ENCODE measurements at regions not wholly inside any gene's neighbourhood (a gene's known extent, or its start where the extent isn't known, plus 50 kb on each side); places are given as distances from the start of the nearest gene placed in this dataset.

DNA sequence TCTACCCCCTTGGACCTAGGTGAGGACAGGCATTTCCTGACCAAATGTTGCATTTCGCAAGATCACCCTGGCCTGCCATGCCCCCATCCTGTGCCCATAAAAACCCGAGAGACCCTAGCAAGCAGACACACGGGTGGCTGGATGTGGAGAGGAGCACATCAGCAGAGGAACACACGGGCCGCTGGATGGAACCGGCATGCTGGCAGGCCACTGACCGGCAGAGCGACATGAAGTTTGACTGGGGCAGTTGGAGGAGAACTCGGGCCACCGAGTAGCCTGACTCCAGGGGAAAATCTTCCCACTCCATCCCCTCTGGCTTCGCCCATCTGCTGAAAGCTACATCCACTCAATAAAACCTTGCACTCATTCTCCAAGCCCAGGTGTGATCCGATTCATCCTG is 329.3 kb downstream of the FGF9 start:
- Histone ChIP-seq H3K36me3 (ENCODE audit: control insufficient read depth in 3 of 3, insufficient read depth in 3 of 3, low read length in 3 of 3) (no peaks in the 10 kb centered on the region), H3K27me3 (ENCODE audit: control insufficient read depth in 3 of 3, insufficient read depth in 3 of 3, low read length in 3 of 3) (no peaks in the 10 kb centered on the region), H3K4me1 (ENCODE audit: control insufficient read depth in 3 of 3, insufficient read depth in 3 of 3, low read length in 3 of 3) (no peaks in the 10 kb centered on the region), H3K27ac (ENCODE audit: low read depth, low read length) (no peak overlapping the region), H3K9me3 (ENCODE audit: control insufficient read depth in 3 of 3, low read length in 3 of 3) (no peaks in the 10 kb centered on the region), H3K4me3 (ENCODE audit: low read length in 3 of 3) (no peak overlapping the region), H3K9ac (ENCODE audit: low read depth in 1 of 3, low read length in 3 of 3) (no peak overlapping the region)

DNA sequence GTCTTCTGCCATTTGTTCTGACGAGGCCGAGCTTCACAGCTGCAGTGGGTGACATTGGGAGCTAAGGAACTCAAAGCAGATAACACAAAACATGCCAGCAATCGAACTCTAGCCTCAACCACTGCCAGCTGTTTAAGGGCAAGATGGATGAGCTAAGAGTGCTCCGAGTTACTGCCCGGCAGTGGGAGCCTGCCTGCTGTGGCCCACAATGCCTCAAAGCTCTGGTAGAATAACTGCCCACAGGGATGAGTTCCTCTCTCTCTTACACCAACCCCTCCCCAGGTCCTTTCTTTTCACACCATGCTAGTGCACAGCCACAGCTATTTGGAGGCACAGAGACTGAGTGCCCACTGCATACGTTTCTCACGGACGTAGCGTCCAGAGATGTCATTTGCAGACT is 330.5 kb downstream of the FGF9 start:
- Histone ChIP-seq H3K9me3 (ENCODE audit: control insufficient read depth in 3 of 3, low read length in 3 of 3) (no peaks in the 10 kb centered on the region), H3K4me1 (ENCODE audit: control insufficient read depth in 3 of 3, insufficient read depth in 3 of 3, low read length in 3 of 3) (no peaks in the 10 kb centered on the region), H3K27ac (ENCODE audit: low read depth, low read length) (no peak overlapping the region), H3K27me3 (ENCODE audit: control insufficient read depth in 3 of 3, insufficient read depth in 3 of 3, low read length in 3 of 3) (no peaks in the 10 kb centered on the region), H3K9ac (ENCODE audit: low read depth in 1 of 3, low read length in 3 of 3) (no peak overlapping the region), H3K36me3 (ENCODE audit: control insufficient read depth in 3 of 3, insufficient read depth in 3 of 3, low read length in 3 of 3) (no peaks in the 10 kb centered on the region), H3K4me3 (ENCODE audit: low read length in 3 of 3) (no peak overlapping the region)

DNA sequence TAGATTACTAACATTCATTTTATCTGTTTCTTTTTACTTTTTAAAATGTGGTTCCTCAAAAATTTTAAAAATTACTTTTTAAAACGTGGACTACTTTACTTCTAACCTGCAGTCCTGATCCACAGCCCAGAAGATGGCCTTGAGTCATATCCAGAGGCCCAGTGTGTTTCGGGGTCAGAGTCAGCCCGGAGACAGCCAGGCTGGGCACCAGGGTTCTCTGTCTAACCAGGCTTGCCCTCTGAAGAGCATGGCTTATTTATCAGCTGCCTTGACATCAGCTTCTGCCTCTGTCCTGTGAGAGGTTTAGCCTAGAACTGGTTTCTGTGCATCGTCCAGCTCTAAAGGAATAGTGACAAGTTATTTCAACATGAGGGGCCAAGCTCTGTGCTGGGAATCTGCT is 332.0 kb downstream of the FGF9 start:
- H3K27ac ChIP-seq (ENCODE audit: low read depth, low read length) = no peak overlapping the region

GRCh38 chr13:22009500-22009899 is 338.6 kb downstream of the FGF9 start:
- Histone ChIP-seq H3K4me1 (ENCODE audit: control insufficient read depth in 3 of 3, insufficient read depth in 3 of 3, low read length in 3 of 3) (no peaks in the 10 kb centered on the region), H3K9me3 (ENCODE audit: control insufficient read depth in 3 of 3, low read length in 3 of 3) (no peaks in the 10 kb centered on the region), H3K27ac (ENCODE audit: low read depth, low read length) (no peak overlapping the region), H3K27me3 (ENCODE audit: control insufficient read depth in 3 of 3, insufficient read depth in 3 of 3, low read length in 3 of 3) (no peaks in the 10 kb centered on the region), H3K4me3 (ENCODE audit: low read length in 3 of 3) (no peak overlapping the region), H3K36me3 (ENCODE audit: control insufficient read depth in 3 of 3, insufficient read depth in 3 of 3, low read length in 3 of 3) (no peaks in the 10 kb centered on the region), H3K9ac (ENCODE audit: low read depth in 1 of 3, low read length in 3 of 3) (no peak overlapping the region)

More for the DNA sequence above, 332.0 kb downstream of the FGF9 start:
- Histone ChIP-seq H3K4me1 (ENCODE audit: control insufficient read depth in 3 of 3, insufficient read depth in 3 of 3, low read length in 3 of 3) (no peaks in the 10 kb centered on the region), H3K36me3 (ENCODE audit: control insufficient read depth in 3 of 3, insufficient read depth in 3 of 3, low read length in 3 of 3) (no peaks in the 10 kb centered on the region), H3K27me3 (ENCODE audit: control insufficient read depth in 3 of 3, insufficient read depth in 3 of 3, low read length in 3 of 3) (no peaks in the 10 kb centered on the region), H3K9ac (ENCODE audit: low read depth in 1 of 3, low read length in 3 of 3) (no peak overlapping the region), H3K9me3 (ENCODE audit: control insufficient read depth in 3 of 3, low read length in 3 of 3) (no peaks in the 10 kb centered on the region), H3K4me3 (ENCODE audit: low read length in 3 of 3) (no peak overlapping the region)

DNA sequence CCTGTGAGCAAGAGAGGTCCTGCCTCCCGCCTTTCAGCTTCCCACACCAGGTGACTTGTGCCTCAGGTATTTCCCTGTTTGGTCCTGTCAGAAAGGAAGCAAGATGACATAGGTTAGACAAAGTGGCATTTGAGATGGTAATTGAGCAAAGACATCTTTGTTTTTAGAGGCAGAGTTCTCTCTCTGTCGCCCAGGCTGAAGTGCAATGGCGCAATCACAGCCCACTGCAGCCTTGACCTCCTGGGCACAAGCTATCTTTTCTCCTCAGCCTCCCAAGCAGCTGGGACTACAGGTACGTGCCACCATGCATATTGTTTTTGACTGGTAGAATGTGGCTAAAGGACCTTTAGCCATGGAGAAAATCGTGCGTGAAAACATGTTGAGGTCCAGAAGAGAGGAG is 339.1 kb downstream of the FGF9 start:
- no peak overlapping the region for H3K4me3 ChIP-seq (ENCODE audit: low read length in 3 of 3)
- no peaks in the 10 kb centered on the region for H3K9me3 ChIP-seq (ENCODE audit: control insufficient read depth in 3 of 3, low read length in 3 of 3)
- H3K36me3 ChIP-seq (ENCODE audit: control insufficient read depth in 3 of 3, insufficient read depth in 3 of 3, low read length in 3 of 3) = no peaks in the 10 kb centered on the region
- H3K4me1 ChIP-seq (ENCODE audit: control insufficient read depth in 3 of 3, insufficient read depth in 3 of 3, low read length in 3 of 3) = no peaks in the 10 kb centered on the region
- no peak overlapping the region for H3K27ac ChIP-seq (ENCODE audit: low read depth, low read length)
- no peak overlapping the region for H3K9ac ChIP-seq (ENCODE audit: low read depth in 1 of 3, low read length in 3 of 3)
- H3K27me3 ChIP-seq (ENCODE audit: control insufficient read depth in 3 of 3, insufficient read depth in 3 of 3, low read length in 3 of 3) = no peaks in the 10 kb centered on the region

DNA sequence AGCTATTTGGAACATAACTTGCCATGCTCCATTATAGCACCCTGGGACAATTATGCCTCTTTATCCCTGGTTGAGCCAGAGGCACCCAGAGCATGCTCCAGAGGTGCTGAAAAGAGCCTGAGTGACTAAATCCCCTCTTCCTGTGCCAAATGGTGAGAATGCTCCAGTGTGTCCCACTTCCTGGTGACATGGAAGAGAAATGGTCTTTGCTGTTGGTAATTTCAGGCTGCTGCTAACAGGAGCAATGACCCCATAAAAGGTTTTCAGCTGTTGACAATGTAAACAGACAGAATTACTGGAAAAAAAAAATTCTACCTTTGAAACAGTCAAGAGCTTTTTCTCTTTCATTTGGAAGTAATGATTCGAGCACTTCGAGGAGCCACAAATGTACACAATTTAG is 341.8 kb downstream of the FGF9 start:
- Histone ChIP-seq H3K36me3 (ENCODE audit: control insufficient read depth in 3 of 3, insufficient read depth in 3 of 3, low read length in 3 of 3) (no peaks in the 10 kb centered on the region), H3K27me3 (ENCODE audit: control insufficient read depth in 3 of 3, insufficient read depth in 3 of 3, low read length in 3 of 3) (no peaks in the 10 kb centered on the region), H3K4me3 (ENCODE audit: low read length in 3 of 3) (no peak overlapping the region), H3K9me3 (ENCODE audit: control insufficient read depth in 3 of 3, low read length in 3 of 3) (no peaks in the 10 kb centered on the region), H3K4me1 (ENCODE audit: control insufficient read depth in 3 of 3, insufficient read depth in 3 of 3, low read length in 3 of 3) (no peaks in the 10 kb centered on the region), H3K27ac (ENCODE audit: low read depth, low read length) (no peak overlapping the region), H3K9ac (ENCODE audit: low read depth in 1 of 3, low read length in 3 of 3) (no peak overlapping the region)

DNA sequence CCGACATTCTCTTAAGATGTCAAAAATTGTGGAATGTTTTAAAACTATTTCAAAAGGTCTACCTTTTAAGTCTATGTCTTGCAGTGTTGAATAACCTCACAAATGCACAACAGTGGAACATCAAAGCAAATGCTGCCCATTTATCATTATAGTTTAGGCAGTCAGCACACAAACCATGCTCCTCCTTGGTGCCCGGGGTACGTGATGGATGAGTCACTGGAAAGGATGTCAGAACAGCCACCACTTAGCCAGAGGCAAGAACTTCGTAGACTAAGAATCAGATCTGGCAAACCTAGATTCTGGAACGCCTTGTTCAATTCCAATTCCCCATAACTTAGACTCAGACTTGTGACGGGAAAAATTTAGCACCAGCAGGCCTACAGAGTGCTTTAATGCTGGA is 343.6 kb downstream of the FGF9 start:
- no peaks in the 10 kb centered on the region for H3K4me1 ChIP-seq (ENCODE audit: control insufficient read depth in 3 of 3, insufficient read depth in 3 of 3, low read length in 3 of 3)
- H3K36me3 ChIP-seq (ENCODE audit: control insufficient read depth in 3 of 3, insufficient read depth in 3 of 3, low read length in 3 of 3) = no peaks in the 10 kb centered on the region
- no peak overlapping the region for H3K4me3 ChIP-seq (ENCODE audit: low read length in 3 of 3)
- H3K27ac ChIP-seq (ENCODE audit: low read depth, low read length) = no peak overlapping the region
- no peaks in the 10 kb centered on the region for H3K27me3 ChIP-seq (ENCODE audit: control insufficient read depth in 3 of 3, insufficient read depth in 3 of 3, low read length in 3 of 3)
- H3K9me3 ChIP-seq (ENCODE audit: control insufficient read depth in 3 of 3, low read length in 3 of 3) = peaks cover 0 to 3% (median 0%) of the 10 kb centered on the region in 3 donors
- H3K9ac ChIP-seq (ENCODE audit: low read depth in 1 of 3, low read length in 3 of 3) = no peak overlapping the region

- no peak overlapping the region for H3K9ac ChIP-seq (ENCODE audit: low read depth in 1 of 3, low read length in 3 of 3)
- H3K4me1 ChIP-seq (ENCODE audit: control insufficient read depth in 3 of 3, insufficient read depth in 3 of 3, low read length in 3 of 3) = no peaks in the 10 kb centered on the region
- no peaks in the 10 kb centered on the region for H3K36me3 ChIP-seq (ENCODE audit: control insufficient read depth in 3 of 3, insufficient read depth in 3 of 3, low read length in 3 of 3)
- no peak overlapping the region for H3K27ac ChIP-seq (ENCODE audit: low read depth, low read length)
- H3K27me3 ChIP-seq (ENCODE audit: control insufficient read depth in 3 of 3, insufficient read depth in 3 of 3, low read length in 3 of 3) = no peaks in the 10 kb centered on the region
- peaks cover 0 to 3% (median 0%) of the 10 kb centered on the region in 3 donors for H3K9me3 ChIP-seq (ENCODE audit: control insufficient read depth in 3 of 3, low read length in 3 of 3)
- no peak overlapping the region for H3K4me3 ChIP-seq (ENCODE audit: low read length in 3 of 3)
Measured at GRCh38 chr13:22017226-22017625, 346.4 kb downstream of the FGF9 start.

GRCh38 chr13:22018076-22018835 is 347.4 kb downstream of the FGF9 start:
- Histone ChIP-seq H3K4me3 (ENCODE audit: low read length in 3 of 3) (no peak overlapping the region), H3K27ac (ENCODE audit: low read depth, low read length) (no peak overlapping the region), H3K4me1 (ENCODE audit: control insufficient read depth in 3 of 3, insufficient read depth in 3 of 3, low read length in 3 of 3) (no peaks in the 10 kb centered on the region), H3K9me3 (ENCODE audit: control insufficient read depth in 3 of 3, low read length in 3 of 3) (peaks cover 0 to 3% (median 0%) of the 10 kb centered on the region in 3 donors), H3K27me3 (ENCODE audit: control insufficient read depth in 3 of 3, insufficient read depth in 3 of 3, low read length in 3 of 3) (no peaks in the 10 kb centered on the region), H3K36me3 (ENCODE audit: control insufficient read depth in 3 of 3, insufficient read depth in 3 of 3, low read length in 3 of 3) (no peaks in the 10 kb centered on the region), H3K9ac (ENCODE audit: low read depth in 1 of 3, low read length in 3 of 3) (no peak overlapping the region)

DNA sequence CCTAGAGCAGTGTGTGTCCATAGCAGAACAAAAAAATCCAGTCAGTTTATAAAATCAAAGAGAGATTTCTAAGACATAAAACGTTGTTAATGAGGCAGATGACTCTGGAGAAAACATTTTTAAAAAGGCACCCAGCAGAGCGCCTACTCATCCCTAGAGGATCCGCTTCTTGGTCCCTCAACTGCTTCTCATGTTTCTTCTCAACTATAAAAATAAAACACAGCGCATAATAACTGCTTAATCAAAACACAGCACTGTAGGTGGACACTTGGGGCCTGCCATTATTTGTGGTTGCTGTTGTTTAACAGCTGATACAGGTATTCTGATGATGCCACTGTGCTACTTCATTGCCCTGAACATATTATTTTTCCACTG is 347.9 kb downstream of the FGF9 start:
- no peaks in the 10 kb centered on the region for H3K36me3 ChIP-seq (ENCODE audit: control insufficient read depth in 3 of 3, insufficient read depth in 3 of 3, low read length in 3 of 3)
- no peaks in the 10 kb centered on the region for H3K27me3 ChIP-seq (ENCODE audit: control insufficient read depth in 3 of 3, insufficient read depth in 3 of 3, low read length in 3 of 3)
- H3K27ac ChIP-seq (ENCODE audit: low read depth, low read length) = no peak overlapping the region
- no peaks in the 10 kb centered on the region for H3K4me1 ChIP-seq (ENCODE audit: control insufficient read depth in 3 of 3, insufficient read depth in 3 of 3, low read length in 3 of 3)
- H3K9ac ChIP-seq (ENCODE audit: low read depth in 1 of 3, low read length in 3 of 3) = no peak overlapping the region
- peaks cover 0 to 3% (median 0%) of the 10 kb centered on the region in 3 donors for H3K9me3 ChIP-seq (ENCODE audit: control insufficient read depth in 3 of 3, low read length in 3 of 3)
- H3K4me3 ChIP-seq (ENCODE audit: low read length in 3 of 3) = no peak overlapping the region

Measured in skeletal muscle tissue (tissue), 3 donors.